ENCODE measurements at regions not wholly inside any gene's neighbourhood (a gene's known extent, or its start where the extent isn't known, plus 50 kb on each side); places are given as distances from the start of the nearest gene placed in this dataset.

DNA sequence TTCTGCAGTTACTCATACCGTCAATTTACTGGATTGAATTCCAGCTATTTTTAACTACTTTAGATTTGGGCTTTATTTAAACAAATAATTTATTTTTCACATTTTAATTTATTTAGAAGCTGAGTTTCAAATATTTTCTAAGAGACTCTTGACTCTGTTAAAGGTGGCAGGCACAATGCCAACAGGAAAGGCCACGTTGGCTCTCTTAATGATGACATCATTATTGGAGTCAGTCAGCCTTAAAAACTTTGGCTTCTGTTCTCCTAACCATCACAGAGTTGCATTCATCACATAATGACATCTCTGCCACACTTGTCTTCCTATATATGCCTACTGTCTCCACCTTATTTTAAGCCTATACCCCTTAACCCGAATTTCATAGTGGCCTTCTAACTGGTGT lies 172.3 kb upstream of the PLPPR1 start:
- TF ChIP-seq, protein P1, sequence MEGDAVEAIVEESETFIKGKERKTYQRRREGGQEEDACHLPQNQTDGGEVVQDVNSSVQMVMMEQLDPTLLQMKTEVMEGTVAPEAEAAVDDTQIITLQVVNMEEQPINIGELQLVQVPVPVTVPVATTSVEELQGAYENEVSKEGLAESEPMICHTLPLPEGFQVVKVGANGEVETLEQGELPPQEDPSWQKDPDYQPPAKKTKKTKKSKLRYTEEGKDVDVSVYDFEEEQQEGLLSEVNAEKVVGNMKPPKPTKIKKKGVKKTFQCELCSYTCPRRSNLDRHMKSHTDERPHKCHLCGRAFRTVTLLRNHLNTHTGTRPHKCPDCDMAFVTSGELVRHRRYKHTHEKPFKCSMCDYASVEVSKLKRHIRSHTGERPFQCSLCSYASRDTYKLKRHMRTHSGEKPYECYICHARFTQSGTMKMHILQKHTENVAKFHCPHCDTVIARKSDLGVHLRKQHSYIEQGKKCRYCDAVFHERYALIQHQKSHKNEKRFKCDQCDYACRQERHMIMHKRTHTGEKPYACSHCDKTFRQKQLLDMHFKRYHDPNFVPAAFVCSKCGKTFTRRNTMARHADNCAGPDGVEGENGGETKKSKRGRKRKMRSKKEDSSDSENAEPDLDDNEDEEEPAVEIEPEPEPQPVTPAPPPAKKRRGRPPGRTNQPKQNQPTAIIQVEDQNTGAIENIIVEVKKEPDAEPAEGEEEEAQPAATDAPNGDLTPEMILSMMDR (IDR thresholded peaks at IDR 0.05) = no peak
- TF ChIP-seq POLR2A (IDR thresholded peaks at IDR 0.05) = no peak

Data from Peyer's patch (tissue), 4 donors.